ENCODE measurements at regions not wholly inside any gene's neighbourhood (a gene's known extent, or its start where the extent isn't known, plus 50 kb on each side); places are given as distances from the start of the nearest gene placed in this dataset.

DNA sequence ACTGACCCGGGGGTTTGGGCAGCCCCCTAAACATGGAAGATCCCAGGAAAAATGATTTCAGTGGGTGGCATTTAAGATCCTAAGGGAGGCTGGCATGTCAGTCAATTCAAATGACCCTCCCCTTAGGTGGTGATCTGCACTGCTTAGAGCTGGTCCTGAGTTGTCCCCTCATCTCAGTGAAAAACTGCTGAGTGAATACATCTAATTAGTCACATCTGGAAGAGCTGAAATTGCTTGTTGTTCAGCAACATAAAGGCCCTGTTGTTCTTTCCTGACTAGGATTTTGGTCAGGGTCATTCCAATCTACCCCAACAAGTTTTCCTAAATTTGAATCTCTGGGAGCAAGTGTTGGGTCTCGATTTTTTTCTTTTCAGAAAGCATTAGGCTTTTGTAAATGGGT is 126.4 kb downstream of the LCA5 start:
- H3K36me3 ChIP-seq (ENCODE audit: low read depth, low read length), result no peaks in the 10 kb centered on the region
- H3K79me2 ChIP-seq (ENCODE audit: low read length), result no peaks in the 10 kb centered on the region
- TF ChIP-seq, protein P1, sequence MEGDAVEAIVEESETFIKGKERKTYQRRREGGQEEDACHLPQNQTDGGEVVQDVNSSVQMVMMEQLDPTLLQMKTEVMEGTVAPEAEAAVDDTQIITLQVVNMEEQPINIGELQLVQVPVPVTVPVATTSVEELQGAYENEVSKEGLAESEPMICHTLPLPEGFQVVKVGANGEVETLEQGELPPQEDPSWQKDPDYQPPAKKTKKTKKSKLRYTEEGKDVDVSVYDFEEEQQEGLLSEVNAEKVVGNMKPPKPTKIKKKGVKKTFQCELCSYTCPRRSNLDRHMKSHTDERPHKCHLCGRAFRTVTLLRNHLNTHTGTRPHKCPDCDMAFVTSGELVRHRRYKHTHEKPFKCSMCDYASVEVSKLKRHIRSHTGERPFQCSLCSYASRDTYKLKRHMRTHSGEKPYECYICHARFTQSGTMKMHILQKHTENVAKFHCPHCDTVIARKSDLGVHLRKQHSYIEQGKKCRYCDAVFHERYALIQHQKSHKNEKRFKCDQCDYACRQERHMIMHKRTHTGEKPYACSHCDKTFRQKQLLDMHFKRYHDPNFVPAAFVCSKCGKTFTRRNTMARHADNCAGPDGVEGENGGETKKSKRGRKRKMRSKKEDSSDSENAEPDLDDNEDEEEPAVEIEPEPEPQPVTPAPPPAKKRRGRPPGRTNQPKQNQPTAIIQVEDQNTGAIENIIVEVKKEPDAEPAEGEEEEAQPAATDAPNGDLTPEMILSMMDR (conservative IDR thresholded peaks at IDR 0.05; ENCODE audit: low read depth, low read length), result no peak
- TF ChIP-seq EZH2 (IDR thresholded peaks at IDR 0.05; ENCODE audit: low read length, unreplicated experiment) (no peak), EZH2phosphoT487 (IDR thresholded peaks at IDR 0.05; ENCODE audit: borderline replicate concordance, low read length) (no peak)
- H3K9me3 ChIP-seq (ENCODE audit: low read length), result no peaks in the 10 kb centered on the region
- H3K9ac ChIP-seq (ENCODE audit: low read length), result no peak overlapping the region
- H3K27me3 ChIP-seq (ENCODE audit: low read length), result no peaks in the 10 kb centered on the region
- peaks cover 8% of the 10 kb centered on the region for H3K4me1 ChIP-seq (ENCODE audit: insufficient read depth, low read length)
- intact Hi-C loops (cut with micrococcal nuclease), result no loop called here
- H3K9me2 ChIP-seq (replicated peaks; ENCODE audit: low read length), result no peaks in the 10 kb centered on the region
- no peak overlapping the region for H3K4me2 ChIP-seq (ENCODE audit: low read length)
- no peak overlapping the region for H3K27ac ChIP-seq (ENCODE audit: low read length)
- no peaks in the 10 kb centered on the region for H4K20me1 ChIP-seq (ENCODE audit: low read length)
- ChIA-PET POLR2A (ENCODE audit: unreplicated experiment) (no interaction called here), CTCF (no interaction called here)
- DNase-seq, result no peak
- no peak for ATAC-seq
- H2AFZ ChIP-seq (ENCODE audit: low read length), result no peak overlapping the region
- BruUV-seq (replicated peaks), result no TSS peak
- no peak overlapping the region for H3K4me3 ChIP-seq (ENCODE audit: low read length)
- no peaks in the 10 kb centered on the region for H3F3A ChIP-seq (ENCODE audit: low read length, unreplicated experiment)

DNA sequence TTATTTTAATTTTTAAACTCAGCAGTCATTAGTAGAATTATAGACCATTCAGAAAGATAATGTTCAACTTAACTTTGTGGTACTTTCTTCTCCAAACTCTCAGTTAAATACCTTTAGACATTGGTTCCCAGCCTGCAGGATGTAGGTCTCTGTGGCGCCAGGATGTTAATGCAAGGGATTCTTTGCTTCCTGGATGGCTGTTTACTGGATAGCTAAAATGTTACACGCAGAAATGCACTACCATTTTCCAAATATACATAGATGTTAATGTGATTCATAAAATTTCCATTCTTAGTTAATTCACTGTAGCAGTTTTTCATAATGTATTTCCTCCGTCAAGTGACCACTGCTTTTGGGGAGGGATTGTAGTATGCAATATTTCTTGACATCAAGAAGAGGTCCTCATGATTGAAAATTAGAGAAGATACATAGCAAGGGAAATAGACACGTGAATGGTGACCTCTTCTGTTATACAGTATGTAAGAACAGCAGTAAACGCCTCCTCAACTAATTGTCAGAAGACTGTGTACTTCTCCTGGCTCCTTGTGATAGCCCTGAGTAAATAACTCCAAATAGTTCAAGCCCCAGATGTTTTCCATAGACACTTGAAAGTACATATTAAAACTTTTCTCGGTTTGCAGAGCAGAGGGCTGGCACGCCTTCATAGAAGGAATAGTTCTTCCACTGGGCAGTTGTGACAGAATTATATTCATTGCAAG is 128.8 kb downstream of the LCA5 start:
- intact Hi-C loops (cut with micrococcal nuclease), result no loop called here
- no peaks in the 10 kb centered on the region for H3K9me2 ChIP-seq (replicated peaks; ENCODE audit: low read length)
- H3F3A ChIP-seq (ENCODE audit: low read length, unreplicated experiment), result no peaks in the 10 kb centered on the region
- no peaks in the 10 kb centered on the region for H3K27me3 ChIP-seq (ENCODE audit: low read length)
- BruUV-seq (replicated peaks), result no TSS peak
- no peaks in the 10 kb centered on the region for H3K36me3 ChIP-seq (ENCODE audit: low read depth, low read length)
- no peak for TF ChIP-seq EZH2 (IDR thresholded peaks at IDR 0.05; ENCODE audit: low read length, unreplicated experiment)
- TF ChIP-seq, protein P1 (conservative IDR thresholded peaks at IDR 0.05; ENCODE audit: low read depth, low read length), result no peak
- TF ChIP-seq EZH2phosphoT487 (IDR thresholded peaks at IDR 0.05; ENCODE audit: borderline replicate concordance, low read length), result no peak
- no peak overlapping the region for H3K27ac ChIP-seq (ENCODE audit: low read length)
- H3K4me1 ChIP-seq (ENCODE audit: insufficient read depth, low read length), result peaks cover 2% of the 10 kb centered on the region
- no peaks in the 10 kb centered on the region for H3K9me3 ChIP-seq (ENCODE audit: low read length)
- DNase-seq, result no peak
- H3K4me2 ChIP-seq (ENCODE audit: low read length), result no peak overlapping the region
- ChIA-PET POLR2A (ENCODE audit: unreplicated experiment) (no interaction called here), CTCF (no interaction called here)
- H3K4me3 ChIP-seq (ENCODE audit: low read length), result no peak overlapping the region
- no peaks in the 10 kb centered on the region for H4K20me1 ChIP-seq (ENCODE audit: low read length)
- H2AFZ ChIP-seq (ENCODE audit: low read length), result no peak overlapping the region
- no peak for ATAC-seq
- no peaks in the 10 kb centered on the region for H3K79me2 ChIP-seq (ENCODE audit: low read length)
- H3K9ac ChIP-seq (ENCODE audit: low read length), result no peak overlapping the region

DNA sequence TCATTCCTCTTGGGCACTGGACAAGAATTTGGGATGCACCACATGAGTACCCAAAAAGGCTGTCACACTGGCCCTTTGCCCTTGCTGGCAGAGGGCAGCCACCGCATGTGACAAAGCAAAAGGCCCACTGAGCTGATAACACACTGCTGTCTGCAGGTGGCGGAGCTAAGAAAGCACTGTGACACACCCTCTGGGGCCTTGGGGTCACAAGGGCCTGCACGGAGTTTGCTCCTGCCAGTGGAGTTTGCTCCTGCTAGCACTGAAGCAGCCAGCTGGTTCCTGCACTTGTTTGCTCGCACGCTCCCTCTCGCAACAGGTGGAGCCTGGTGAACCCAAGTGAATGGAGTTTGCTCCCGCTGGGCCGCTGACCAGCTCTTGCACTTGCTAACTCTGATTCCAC is 132.6 kb downstream of the LCA5 start:
- Histone ChIP-seq H3F3A (ENCODE audit: low read length, unreplicated experiment) (no peaks in the 10 kb centered on the region), H3K36me3 (ENCODE audit: low read depth, low read length) (no peaks in the 10 kb centered on the region), H3K27me3 (ENCODE audit: low read length) (no peaks in the 10 kb centered on the region), H3K9me2 (replicated peaks; ENCODE audit: low read length) (no peaks in the 10 kb centered on the region), H3K9ac (ENCODE audit: low read length) (no peak overlapping the region), H3K9me3 (ENCODE audit: low read length) (no peaks in the 10 kb centered on the region), H3K4me3 (ENCODE audit: low read length) (no peak overlapping the region), H3K79me2 (ENCODE audit: low read length) (no peaks in the 10 kb centered on the region), H3K27ac (ENCODE audit: low read length) (no peak overlapping the region), H3K4me2 (ENCODE audit: low read length) (no peak overlapping the region), H3K4me1 (ENCODE audit: insufficient read depth, low read length) (no peaks in the 10 kb centered on the region), H4K20me1 (ENCODE audit: low read length) (no peaks in the 10 kb centered on the region), H2AFZ (ENCODE audit: low read length) (no peak overlapping the region)
- BruUV-seq (replicated peaks), result no TSS peak
- DNase-seq (no peak), ATAC-seq (no peak)
- CTCF ChIA-PET, result no interaction called here
- intact Hi-C loops (cut with micrococcal nuclease), result no loop called here
- POLR2A ChIA-PET (ENCODE audit: unreplicated experiment), result no interaction called here
- TF ChIP-seq EZH2 (IDR thresholded peaks at IDR 0.05; ENCODE audit: low read length, unreplicated experiment) (no peak), EZH2phosphoT487 (IDR thresholded peaks at IDR 0.05; ENCODE audit: borderline replicate concordance, low read length) (no peak)
- TF ChIP-seq, protein P1 (conservative IDR thresholded peaks at IDR 0.05; ENCODE audit: low read depth, low read length), result no peak

Measured in PC-3 (cell line).